GM21447 (cell line): ENCODE measurements at regions not wholly inside any gene's neighbourhood (a gene's known extent, or its start where the extent isn't known, plus 50 kb on each side); places are given as distances from the start of the nearest gene placed in this dataset.

ENCODE experiments used
- ATAC-seq: cut with Tn5 transposase; IDR thresholded peaks from one replicate; pipeline ENCODE4 v1.9.1; 2021; ENCODE audit not compliant: unreplicated experiment

GRCh38 chr4:112889619-112890527 is 159.6 kb upstream of the ANK2 start:
- peak; percentile 51 for ATAC-seq

DNA sequence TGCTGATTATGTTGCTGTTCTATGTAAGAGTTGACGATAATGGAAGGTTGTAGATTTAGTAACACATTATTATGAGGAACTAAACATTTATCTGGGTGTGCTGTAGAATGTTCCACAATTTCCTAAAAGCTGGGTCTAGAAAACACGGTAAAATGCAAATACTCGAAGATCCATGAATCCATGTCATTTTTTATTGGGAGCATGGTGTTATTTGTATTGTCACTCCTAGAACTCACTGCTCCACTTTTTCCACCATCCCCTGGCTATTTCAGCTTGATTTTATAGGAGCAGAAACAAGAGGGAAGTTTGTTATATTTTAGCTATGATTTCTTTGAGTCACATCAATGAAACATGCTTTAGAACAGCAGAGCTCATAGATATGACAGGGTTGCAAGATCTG is 155.0 kb upstream of the ANK2 start:
- ATAC-seq: no peak

DNA sequence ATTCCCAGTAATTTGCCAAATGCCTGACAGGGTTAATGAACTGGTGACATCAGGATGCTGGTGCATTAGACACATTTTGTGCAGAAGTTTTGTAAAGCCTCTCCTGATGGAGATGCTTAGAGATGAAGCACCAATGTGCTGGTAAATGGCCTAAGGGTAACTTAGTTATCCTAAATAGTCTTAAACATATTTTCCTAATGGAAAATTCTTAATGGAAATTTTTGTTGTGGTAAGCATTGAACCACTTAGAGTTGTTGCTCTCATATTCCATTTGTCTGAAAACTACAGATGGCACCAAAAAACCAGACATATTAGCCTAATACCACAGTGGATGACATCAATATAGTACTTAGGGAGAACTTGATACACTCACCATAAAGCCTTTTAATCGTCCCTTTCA is 154.5 kb upstream of the ANK2 start:
- ATAC-seq: no peak

DNA sequence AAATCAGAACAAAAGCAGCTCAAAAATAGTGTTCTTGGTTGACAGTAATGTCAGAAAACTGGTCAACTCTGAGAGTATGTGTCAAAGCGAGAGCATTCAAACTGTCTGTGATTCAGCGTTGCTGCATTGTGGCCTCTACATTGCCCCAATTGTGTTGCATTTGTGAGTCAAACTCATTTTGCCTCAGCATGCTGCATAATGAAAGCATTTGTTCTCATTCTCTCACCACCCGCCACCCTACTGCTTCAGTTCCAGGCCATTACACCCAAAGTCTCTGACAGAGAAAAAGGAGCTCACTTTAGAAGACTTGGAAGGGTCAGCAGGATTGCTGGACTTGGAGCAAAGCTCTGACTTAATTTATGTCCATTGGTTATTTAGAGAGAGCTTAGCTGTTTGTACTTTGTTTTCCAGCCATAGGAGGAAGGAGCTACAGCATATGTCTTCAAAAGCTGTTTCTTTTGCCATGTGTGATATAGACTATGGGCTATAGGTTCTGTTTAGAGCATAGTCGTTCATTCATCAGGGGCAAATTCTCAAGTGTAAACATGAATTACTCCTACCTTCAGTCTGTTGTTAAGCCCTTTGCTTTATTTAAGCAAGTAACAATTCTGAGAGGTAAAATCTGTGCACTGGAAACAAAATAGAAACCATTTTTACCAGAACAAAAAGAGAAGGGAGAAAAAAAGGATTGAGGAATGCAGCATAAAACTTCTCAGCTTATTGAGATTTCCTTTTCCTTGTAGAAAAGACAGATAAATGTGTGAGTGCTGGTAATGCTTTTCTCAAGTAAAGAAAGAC is 153.4 kb upstream of the ANK2 start:
- ATAC-seq: no peak

- ATAC-seq: no peak
Observed at GRCh38 chr4:112896609-112897190, 152.8 kb upstream of the ANK2 start.

- no peak for ATAC-seq
Observed at GRCh38 chr4:112897543-112897942, 151.9 kb upstream of the ANK2 start.

DNA sequence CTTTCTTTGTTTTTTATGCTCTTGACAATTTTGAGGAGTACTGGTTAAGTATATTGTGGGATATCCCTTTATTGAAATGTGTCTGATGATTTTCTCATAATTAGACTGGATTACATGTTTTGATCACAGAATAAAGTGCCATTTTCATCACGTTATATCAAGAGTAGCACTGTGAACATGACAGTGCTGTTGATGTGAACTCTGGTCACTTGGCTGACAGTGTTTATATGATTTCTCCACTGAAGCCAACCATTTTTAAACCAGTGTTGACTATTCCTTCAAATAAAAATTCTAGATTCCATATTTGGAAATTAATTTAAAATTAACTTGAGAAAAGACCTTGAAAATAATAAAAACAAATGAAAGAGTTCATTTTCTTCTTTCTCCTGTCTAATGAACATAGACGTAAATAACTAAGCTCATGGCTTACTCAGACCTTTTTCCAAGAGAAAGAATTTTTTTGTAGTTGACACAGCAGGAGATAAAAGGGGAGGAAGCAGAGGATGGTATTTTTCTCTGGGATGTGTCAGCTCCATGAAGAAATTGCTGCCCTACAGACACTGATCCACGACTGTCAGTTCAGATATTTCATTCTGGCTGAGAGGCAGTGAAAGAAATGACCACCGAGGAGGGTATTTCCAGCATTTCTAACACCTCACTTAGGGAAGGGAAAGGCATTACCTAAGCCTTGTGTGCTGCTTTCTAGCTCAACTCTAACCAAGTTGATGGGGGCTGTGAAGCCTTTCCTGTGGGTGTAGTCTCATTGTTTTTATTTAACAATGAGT is 150.9 kb upstream of the ANK2 start:
- no peak for ATAC-seq

DNA sequence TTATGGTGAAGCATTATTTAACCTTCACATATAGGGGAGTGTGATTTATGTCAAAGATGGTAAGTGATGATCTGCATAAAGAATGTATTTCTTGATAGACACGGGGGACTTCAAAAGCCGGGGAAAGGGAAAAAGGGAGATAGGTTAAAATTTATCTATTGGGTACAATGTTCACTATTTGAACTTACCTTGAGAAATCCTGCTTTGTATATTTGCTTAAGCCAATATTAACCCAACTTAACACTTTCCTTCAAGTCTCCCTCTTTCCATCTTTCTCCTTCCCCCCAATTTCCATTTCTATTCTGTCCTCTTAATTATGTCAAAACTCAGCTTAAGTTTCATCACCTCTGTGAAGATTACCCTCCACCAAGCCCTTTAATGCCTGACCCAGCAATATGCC is 149.0 kb upstream of the ANK2 start:
- ATAC-seq: no peak

GRCh38 chr4:112901962-112902411 is 147.5 kb upstream of the ANK2 start:
- no peak for ATAC-seq

DNA sequence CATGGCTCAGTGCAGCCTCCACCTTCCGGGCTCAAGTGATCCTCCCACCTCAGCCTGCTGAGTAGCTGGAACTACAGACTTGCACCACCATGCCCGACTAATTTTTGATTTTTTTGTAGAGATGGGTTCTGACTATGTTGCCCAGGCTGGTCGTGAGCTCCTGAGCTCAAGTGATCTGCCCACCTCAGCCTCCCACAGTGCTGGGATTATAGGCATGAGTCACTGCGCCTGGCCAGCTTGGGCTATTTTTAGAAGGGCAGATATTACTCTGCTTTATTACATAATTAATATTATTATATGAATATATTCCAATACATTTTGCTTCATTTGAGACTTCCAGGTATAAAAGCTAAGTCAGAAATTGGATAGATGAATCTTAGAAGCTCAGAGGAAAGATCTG is 143.7 kb upstream of the ANK2 start:
- ATAC-seq: no peak

GRCh38 chr4:112908511-112908910 is 140.9 kb upstream of the ANK2 start:
- no peak for ATAC-seq

- ATAC-seq: peak; percentile 54
Observed at GRCh38 chr4:112910109-112910736, 139.2 kb upstream of the ANK2 start.

DNA sequence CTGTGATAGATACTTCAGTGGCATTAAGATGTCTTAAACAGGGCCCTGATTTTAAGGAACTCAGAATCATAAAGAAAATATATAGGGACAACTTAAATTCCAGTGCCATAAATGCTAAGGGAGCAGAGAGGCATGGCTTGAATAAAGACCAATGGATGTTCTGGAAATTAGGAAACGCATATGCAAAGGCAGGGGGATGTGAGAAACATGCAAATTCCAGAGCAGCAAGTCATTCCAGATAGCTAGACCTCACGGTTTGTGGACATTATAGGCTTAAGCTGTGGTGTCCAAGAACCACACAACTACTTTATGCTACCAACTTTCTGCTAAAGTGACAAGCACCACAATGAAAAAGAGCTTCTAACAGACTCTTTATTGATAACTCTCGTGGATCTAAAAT is 132.6 kb upstream of the ANK2 start:
- ATAC-seq: no peak

DNA sequence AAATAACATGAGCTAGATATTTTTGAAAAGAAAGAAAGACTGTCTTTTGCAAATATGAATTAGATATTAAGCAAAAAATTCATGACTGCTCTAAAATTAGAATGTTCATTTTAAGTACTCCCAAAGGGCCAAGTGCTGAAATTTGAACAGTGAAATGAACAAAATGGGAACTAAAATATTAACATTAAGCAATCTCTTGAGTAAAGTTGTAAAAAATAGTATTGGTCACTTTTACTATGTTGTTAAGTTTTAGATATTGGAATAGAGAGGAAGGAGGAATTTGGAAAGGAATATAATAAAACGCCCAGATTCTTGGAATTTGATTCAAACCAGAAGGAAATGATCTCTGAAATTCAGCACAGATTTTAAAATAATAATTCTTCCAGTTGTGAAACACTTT is 125.9 kb upstream of the ANK2 start:
- no peak for ATAC-seq

DNA sequence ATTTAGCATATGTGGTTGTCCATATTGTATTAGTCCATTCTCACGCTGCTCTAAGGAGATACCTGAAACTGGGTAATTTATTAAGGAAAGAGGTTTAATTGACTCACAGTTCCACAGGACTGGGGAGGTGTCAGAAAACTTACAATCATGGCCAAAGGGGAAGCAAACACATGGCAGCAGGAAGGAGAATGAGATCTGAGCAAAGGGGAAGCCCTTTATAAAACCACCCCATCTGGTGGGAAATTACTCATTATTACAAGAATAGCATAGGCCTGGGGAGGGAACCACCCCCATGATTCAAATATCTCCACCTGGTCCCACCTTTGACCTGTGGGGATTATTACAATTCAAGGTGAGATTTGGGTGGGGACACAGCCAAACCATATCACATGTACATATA is 122.6 kb upstream of the ANK2 start:
- peak; percentile 57 for ATAC-seq

DNA sequence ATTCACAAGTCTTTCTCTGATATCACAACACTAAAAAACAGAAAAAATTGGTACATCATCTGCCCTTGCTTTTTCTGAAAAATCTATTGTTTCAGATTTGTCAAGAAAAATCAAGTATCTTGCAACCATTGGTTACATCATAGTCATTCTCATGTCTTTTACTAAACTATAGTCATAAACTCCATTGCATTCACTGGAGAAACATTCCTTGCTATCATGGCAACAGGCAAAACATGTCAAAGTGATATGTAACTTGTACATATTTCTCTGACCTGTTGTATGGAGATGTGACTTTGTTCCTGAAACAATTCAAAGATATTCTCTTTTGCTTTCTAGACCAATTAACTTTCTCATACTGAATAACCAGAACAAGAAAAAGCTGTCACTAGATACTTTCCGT is 121.9 kb upstream of the ANK2 start:
- ATAC-seq: no peak

DNA sequence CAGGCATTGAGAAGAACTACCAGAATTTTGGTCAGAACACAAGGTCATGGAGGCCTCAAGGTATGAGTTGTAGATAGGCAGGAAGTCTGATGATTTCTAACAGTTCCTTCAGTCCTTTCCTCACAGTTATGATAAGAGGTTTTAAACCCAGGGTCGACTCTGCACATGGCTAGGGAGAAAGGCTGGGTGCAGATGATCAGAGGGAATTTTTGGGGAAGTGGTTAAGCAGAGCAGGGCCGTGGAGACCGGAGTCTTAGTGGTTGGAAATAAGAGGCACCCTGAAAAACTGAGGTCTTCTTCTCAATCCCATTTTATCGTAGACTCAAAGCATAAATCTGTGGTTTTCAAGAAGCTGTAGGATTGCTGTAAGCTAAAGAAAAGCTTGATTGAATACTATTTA is 118.5 kb upstream of the ANK2 start:
- ATAC-seq: no peak

DNA sequence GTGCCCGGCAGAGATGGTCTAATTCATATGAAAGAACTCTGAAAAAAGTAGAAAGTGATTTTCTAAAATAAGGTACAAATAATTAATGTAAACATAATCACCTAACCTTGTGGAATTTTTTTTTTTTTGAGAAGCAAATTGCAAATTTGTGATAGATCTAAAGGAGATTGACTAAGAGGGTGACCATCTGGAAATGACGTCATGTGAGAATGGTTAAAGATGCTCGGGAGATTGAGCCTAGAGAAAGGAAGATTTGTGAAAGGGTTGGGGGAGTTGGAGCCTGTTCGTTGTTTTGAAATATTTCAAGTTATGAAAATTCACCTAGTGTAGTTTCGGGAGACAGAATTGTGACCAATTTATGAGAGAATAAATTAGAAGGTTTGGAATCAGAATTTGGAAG is 115.7 kb upstream of the ANK2 start:
- ATAC-seq: no peak

DNA sequence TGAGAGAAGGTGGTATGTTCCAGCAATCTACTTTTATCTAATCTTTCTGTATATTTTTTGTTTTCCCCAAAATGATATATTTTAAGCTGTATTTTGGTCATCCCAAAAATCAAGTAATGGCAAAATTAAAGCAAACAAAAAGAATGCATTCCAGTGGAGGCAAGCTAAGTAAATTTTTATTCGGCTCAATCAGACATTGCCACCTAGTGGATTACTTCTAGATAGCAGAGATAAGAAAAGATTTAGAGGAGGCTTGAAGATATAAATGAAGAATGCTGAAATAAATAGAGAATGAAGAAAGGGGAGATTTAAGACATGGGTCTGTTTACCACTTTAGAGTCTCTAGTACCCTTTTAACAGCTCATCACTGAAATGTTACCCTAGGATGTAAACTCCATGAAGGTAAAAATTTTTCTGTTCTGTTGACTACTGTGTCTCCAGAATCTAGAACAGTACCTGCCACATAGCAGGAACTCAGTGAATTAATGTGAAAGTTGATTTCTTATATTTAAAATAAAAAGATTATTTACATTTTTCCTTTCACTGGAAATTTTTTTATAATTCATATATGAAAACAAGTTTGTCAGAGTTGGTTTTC is 110.9 kb upstream of the ANK2 start:
- ATAC-seq: peak; percentile 51

- ATAC-seq: no peak
Observed at GRCh38 chr4:112939901-112940300, 109.6 kb upstream of the ANK2 start.
